ENCODE measurements at regions not wholly inside any gene's neighbourhood (a gene's known extent, or its start where the extent isn't known, plus 50 kb on each side); places are given as distances from the start of the nearest gene placed in this dataset.
"Not testable (repeated sequence)": the region's sequence is repeated elsewhere in the genome, so short reads cannot be mapped to it uniquely, and the experiment has no call there.

- DNase-seq (ENCODE audit: low read depth in 3 of 3): no peak
Observed at GRCh38 chr14:53670701-53671100, 285.9 kb downstream of the BMP4 start.

- no peak for DNase-seq (ENCODE audit: low read depth in 3 of 3)
Observed at GRCh38 chr14:53668897-53669296, 287.7 kb downstream of the BMP4 start.

GRCh38 chr14:53663709-53664108 lies 292.9 kb downstream of the BMP4 start:
- no peak for DNase-seq (ENCODE audit: low read depth in 3 of 3)

GRCh38 chr14:53655080-53655785 lies 301.4 kb downstream of the BMP4 start:
- DNase-seq (ENCODE audit: low read depth in 3 of 3): no peak

GRCh38 chr14:53652068-53652467 lies 304.6 kb downstream of the BMP4 start:
- DNase-seq (ENCODE audit: low read depth in 3 of 3): no peak

GRCh38 chr14:53651096-53651740 lies 305.4 kb downstream of the BMP4 start:
- no peak for DNase-seq (ENCODE audit: low read depth in 3 of 3)

GRCh38 chr14:53646925-53647324 lies 309.7 kb downstream of the BMP4 start:
- no peak for DNase-seq (ENCODE audit: low read depth in 3 of 3)

- DNase-seq (ENCODE audit: low read depth in 3 of 3): no peak
Observed at GRCh38 chr14:53640695-53641094, 315.9 kb downstream of the BMP4 start.

- no peak for DNase-seq (ENCODE audit: low read depth in 3 of 3)
Observed at GRCh38 chr14:53638966-53639365, 317.7 kb downstream of the BMP4 start.

GRCh38 chr14:53634793-53635192 lies 321.8 kb downstream of the BMP4 start:
- no peak for DNase-seq (ENCODE audit: low read depth in 3 of 3)

- DNase-seq (ENCODE audit: low read depth in 3 of 3): no peak
Observed at GRCh38 chr14:53630336-53630735, 326.3 kb downstream of the BMP4 start.

- no peak for DNase-seq (ENCODE audit: low read depth in 3 of 3)
Observed at GRCh38 chr14:53628732-53629430, 327.7 kb downstream of the BMP4 start.

- DNase-seq (ENCODE audit: low read depth in 3 of 3): no peak
Observed at GRCh38 chr14:53628261-53628660, 328.4 kb downstream of the BMP4 start.

GRCh38 chr14:53626761-53627160 lies 329.9 kb downstream of the BMP4 start:
- DNase-seq (ENCODE audit: low read depth in 3 of 3): no peak

- DNase-seq (ENCODE audit: low read depth in 3 of 3): no peak
Observed at GRCh38 chr14:53622447-53622846, 334.2 kb downstream of the BMP4 start.

GRCh38 chr14:53621921-53622320 lies 334.7 kb downstream of the BMP4 start:
- DNase-seq (ENCODE audit: low read depth in 3 of 3): no peak

GRCh38 chr14:53621433-53621832 lies 335.2 kb downstream of the BMP4 start:
- DNase-seq (ENCODE audit: low read depth in 3 of 3): no peak

GRCh38 chr14:53620890-53621289 lies 335.7 kb downstream of the BMP4 start:
- DNase-seq (ENCODE audit: low read depth in 3 of 3): no peak

- DNase-seq (ENCODE audit: low read depth in 3 of 3): no peak
Observed at GRCh38 chr14:53620317-53620716, 336.3 kb downstream of the BMP4 start.

GRCh38 chr14:53619691-53620231 lies 336.9 kb downstream of the BMP4 start:
- DNase-seq (ENCODE audit: low read depth in 3 of 3): no peak

- DNase-seq (ENCODE audit: low read depth in 3 of 3): not testable (repeated sequence)
Observed at GRCh38 chr14:53616536-53616935, 340.1 kb downstream of the BMP4 start.

GRCh38 chr14:53615252-53615651 lies 341.4 kb downstream of the BMP4 start:
- DNase-seq (ENCODE audit: low read depth in 3 of 3): no peak

Measured in stimulated activated CD4-positive, alpha-beta T cell treated with anti-CD3 and anti-CD28 coated beads, TNF-alpha, amount 100 ng/mL, for 48 hours (primary cell).